ENCODE measurements at regions not wholly inside any gene's neighbourhood (a gene's known extent, or its start where the extent isn't known, plus 50 kb on each side); places are given as distances from the start of the nearest gene placed in this dataset.
"Not testable (repeated sequence)": the region's sequence is repeated elsewhere in the genome, so short reads cannot be mapped to it uniquely, and the experiment has no call there.

DNA sequence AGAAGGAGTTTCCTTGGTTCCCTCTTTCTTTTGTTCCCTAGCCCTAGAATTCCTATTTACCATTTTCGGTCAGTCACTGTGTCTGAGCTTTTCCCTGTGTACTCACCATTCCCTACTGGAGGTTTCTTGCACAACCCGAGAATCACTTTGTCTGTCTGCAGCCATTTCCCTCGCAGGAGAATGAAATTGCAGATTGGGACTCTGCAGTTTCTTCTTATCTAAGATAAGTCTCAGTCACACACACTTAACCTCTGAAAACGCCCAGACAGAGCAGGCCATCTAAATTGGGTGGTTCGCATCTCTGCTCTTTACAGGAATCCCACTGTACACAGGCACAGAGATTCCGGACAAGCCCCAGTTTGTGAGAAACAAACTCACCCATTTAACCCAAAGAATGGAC lies 58.6 kb upstream of the CNTNAP2 start:
- no peak for DNase-seq (ENCODE audit: low spot score)

DNA sequence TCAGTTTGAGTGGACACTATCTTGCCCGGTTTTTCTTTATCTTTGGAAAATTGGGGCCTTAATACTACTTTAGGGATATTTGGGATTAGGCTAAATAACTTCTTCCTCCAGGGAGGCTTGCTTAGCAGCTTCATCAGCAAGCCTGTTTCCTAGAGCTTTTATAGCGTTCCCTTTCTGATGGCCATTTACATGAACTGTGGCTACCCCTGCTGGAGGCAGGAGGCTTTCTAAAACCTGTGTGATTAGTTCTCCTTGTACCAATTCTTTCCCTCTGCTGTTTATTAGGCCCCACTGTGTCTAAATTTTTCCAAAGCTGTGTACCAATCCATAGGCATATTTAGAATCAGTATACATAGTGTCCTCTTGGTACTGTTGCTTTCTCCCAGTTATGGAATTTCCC lies 61.7 kb upstream of the CNTNAP2 start:
- DNase-seq (ENCODE audit: low spot score), result no peak

DNA sequence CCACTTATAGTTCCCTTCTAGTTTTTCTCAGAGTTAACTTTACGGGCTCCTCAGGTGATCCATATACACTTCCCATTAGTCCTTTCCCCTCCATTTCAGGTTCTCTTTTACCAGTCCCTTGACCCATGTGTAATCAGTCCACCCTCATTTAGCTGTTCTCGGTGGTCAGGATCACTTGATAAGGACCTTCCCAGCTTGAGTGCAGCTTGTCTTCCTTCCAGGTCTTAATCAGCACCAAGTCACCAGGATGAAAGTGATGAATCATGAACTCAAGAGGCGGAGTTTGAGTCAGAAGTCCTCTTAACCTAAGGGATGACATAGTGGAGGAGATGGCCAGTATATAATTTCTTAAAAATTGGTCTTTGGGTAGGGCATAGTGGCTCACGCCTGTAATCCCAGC lies 63.1 kb upstream of the CNTNAP2 start:
- no peak for DNase-seq (ENCODE audit: low spot score)

DNA sequence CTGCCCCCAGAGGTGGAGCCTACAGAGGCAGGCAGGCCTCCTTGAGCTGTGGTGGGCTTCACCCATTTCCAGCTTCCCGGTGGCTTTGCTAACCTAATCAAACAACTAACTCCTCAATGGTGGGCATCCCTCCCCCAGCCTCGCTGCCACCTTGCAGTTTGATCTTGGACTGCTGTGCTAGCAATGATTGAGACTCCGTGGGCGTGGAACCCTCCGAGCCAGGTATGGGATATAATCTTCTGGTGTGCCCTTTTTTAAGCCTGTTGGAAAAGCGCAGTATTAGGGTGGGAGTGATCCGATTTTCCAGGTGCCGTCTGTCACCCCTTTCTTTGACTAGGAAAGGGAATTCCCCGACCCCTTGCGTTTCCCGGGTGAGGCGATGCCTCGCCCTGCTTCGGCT lies 73.3 kb upstream of the CNTNAP2 start:
- not testable (repeated sequence) for DNase-seq (ENCODE audit: low spot score)

DNA sequence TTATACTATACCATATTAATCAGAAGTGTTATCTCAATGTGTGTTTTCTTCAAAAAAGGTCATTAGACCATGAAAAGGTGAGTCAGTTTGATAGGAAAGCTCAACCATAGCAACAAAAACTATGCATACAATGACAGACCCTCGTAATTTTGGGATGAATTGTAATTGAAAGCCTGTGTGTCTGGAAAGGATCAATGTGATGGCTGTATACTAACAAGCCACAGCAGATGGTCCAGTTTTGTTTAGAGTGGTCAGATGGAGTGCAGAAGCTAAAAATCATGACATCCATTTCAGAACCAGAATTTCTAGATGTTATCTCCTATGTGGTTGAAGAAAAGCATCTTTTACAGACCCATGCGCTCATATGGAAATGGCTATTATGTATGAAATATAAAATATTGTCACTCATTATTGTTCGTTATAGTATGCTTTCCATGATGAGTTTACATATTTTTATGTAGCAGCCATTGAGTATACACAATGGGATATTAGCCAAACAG lies 88.3 kb upstream of the CNTNAP2 start:
- no peak for DNase-seq (ENCODE audit: low spot score)

DNA sequence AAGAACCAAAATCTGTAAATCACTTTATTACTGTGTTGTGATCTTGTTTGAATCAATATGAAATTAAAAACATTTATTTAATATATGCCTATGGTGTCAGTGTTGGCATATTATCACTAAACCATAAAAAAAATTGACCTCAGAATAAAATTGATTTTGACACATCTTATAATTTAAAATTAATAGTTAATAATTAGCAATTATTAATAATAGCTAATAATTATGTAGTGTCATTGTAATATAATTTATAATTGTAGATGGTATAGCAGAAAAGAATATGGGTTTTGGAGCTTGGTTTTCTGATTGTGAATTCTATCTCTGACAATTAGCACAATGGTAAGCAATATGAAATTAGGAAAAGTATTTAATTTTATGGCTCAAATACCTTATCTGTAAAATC lies 89.4 kb upstream of the CNTNAP2 start:
- DNase-seq (ENCODE audit: low spot score), result no peak

DNA sequence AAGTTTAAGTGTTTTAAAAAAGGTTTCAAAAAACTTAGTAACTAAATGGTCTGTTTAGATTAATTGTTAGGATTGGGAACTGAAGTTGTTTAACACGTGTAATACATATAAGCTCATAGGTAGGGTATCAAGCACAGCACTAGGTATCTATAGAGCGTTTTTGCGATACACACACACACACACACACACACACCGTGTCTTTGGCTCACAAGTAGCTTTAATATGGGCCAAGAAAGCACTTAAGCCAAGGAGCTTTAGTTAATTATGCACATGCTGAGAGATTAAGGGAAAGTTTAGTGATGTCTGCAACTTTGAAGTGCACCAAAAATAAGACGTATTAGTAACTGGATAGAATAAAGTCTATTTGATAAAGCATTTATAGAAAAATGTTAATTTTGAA lies 93.8 kb upstream of the CNTNAP2 start:
- DNase-seq (ENCODE audit: low spot score), result no peak

DNA sequence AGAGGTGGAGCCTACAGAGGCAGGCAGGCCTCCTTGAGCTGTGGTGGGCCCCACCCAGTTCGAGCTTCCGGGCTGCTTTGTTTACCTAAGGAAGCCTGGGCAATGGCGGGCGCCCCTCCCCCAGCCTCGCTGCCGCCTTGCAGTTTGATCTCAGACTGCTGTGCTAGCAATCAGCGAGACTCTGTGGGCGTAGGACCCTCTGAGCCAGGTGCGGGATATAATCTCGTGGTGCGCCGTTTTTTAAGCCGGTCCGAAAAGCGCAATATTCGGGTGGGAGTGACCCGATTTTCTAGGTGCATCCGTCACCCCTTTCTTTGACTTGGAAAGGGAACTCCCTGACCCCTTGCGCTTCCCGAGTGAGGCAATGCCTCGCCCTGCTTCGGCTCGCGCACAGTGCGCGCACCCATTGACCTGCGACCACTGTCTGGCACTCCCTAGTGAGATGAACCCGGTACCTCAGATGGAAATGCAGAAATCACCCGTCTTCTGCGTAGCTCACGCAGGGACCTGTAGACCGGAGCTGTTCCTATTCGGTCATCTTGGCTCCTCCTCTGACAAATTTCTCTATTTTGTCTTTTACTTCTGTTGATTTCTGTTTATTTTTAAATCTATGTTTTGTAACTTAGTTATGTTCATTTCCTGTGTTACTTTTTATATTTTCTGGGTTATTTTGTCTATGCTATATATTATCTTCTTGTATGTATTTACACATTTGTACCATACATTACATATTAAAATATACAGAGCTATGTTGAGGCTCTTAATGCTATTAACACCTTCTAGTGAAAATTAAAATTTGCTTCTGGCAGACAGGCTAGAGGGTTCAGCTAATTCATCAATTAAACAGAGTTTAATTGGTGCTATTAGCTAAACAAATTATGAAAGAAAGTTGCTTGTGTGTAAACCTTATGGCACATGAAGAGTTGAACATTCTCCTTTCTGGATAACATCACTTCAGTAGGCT lies 97.3 kb upstream of the CNTNAP2 start:
- not testable (repeated sequence) for DNase-seq (ENCODE audit: low spot score)

DNA sequence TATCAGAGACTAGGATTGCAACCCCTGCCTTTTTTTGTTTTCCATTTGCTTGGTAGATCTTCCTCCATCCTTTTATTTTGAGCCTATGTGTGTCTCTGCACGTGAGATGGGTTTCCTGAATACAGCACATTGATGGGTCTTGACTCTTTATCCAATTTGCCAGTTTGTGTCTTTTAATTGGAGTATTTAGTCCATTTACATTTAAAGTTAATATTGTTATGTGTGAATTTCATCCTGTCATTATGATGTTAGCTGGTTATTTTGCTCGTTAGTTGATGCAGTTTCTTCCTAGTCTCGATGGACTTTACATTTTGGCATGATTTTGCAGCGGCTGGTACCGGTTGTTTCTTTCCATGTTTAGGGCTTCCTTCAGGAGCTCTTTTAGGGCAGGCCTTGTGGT lies 99.2 kb upstream of the CNTNAP2 start:
- DNase-seq (ENCODE audit: low spot score), result not testable (repeated sequence)

DNA sequence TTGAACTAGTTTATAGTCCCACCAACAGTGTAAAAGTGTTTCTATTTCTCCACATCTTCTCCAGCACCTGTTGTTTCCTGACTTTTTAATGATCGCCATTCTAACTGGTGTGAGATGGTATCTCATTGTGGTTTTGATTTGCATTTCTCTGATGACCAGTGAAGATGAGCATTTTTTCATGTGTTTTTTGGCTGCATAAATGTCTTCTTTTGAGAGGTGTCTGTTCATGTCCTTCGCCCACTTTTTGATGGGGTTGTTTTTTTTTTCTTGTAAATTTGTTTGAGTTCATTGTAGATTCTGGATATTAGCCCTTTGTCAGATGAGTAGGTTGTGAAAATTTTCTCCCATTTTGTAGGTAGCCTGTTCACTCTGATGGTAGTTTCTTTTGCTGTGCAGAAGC lies 102.4 kb upstream of the CNTNAP2 start:
- not testable (repeated sequence) for DNase-seq (ENCODE audit: low spot score)

DNA sequence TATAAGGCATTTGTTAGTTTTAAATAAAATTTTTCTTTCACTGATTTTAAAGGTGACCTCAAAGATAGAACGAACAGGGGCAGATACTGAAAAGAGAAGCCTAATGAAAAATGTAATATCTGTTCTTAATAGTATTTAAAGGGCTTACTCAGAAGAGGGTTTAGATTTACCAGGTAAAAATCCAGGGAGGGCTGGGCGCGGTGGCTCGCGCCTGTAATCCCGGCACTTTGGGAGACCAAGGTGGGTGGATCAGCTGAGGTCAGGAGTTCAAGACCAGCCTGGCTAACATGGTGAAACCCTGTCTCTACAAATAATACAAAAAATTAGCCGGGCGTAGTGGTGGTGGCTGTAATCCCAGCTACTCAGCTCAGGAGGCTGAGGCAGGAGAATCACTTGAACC lies 108.3 kb upstream of the CNTNAP2 start:
- DNase-seq (ENCODE audit: low spot score), result no peak

DNA sequence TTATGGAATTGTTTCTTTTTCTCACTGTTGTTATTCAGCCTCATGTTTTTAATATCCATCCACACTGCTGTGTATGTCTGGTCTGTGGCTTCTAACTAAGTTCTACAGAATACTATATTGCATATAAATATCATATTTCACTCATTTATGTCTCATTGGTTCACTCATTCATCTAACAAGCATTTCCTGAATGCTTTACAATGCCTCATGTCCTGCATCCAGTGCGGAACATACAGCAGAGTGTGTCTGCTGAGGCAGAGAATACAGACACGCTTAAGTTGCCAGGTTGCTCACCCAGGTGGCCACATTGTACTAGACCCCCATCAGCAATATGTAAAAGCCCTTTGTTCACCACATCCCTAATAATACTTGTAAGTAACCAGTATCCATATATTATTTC lies 111.8 kb upstream of the CNTNAP2 start:
- no peak for DNase-seq (ENCODE audit: low spot score)

DNA sequence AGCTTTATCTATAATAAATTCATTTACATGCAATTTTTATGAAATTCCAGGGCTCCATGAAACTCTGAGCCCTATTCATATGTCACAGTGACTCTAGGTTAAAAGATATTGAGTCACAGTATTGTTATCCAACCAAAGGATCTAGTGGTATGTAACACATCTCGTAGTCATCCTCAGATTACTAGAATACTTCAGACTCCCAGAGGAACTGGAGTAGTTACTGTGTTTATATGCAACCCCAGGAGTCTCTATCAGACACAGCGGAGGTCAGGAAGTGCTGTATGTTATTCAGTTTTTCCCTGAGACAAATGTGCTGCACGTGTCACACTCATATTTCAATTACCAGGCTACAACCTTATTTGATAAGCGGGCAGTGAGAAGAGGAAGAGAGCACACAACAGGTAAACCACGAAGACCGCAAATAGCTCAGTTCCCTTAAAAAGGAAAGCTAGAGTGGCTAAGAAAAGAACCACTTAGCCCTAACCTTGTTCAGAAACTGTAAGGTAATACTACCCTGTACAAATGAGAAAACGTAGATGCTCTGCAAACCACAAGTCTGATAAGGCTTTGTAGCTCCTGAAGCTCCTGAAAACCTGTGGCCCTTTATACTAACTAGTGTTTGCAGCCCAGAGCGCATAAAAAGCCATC lies 114.0 kb upstream of the CNTNAP2 start:
- DNase-seq (ENCODE audit: low spot score), result no peak

DNA sequence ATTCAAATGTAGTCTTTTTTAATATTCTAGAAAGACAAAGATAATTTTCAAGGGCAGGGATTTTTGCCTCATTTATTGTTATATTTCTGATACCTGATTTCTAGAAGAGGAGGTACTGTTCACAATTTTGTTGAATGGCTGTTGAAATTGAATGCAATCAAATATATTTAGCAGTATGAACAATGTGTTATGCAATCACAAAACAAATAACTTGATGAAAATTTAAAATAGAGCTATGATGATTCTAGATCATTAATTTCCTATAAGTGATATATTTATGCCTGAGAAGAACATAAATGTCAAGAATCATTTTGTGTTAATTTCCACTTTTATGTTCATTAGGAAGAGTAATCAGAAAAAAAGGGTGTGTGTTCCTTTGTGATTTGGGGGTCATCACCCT lies 114.6 kb upstream of the CNTNAP2 start:
- DNase-seq (ENCODE audit: low spot score), result no peak

DNA sequence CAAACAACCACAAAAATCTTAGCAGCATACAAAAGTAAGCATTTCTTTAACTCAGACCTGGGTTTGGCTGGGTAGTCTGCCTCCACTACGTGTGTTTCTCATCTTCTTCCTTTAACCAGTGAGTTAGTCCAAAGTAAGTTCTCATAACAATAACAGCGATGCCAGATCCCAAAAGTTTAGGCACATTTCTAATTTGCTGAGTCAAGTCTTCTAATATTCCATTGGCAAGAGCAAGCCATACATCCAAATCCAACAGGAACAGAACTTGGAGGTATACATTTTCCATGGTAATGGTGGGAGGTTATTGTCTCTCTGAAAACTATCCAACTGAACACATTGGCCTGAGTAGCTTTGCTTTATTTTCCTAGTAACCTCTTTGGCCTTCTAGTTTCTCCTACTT lies 115.7 kb upstream of the CNTNAP2 start:
- DNase-seq (ENCODE audit: low spot score), result no peak

DNA sequence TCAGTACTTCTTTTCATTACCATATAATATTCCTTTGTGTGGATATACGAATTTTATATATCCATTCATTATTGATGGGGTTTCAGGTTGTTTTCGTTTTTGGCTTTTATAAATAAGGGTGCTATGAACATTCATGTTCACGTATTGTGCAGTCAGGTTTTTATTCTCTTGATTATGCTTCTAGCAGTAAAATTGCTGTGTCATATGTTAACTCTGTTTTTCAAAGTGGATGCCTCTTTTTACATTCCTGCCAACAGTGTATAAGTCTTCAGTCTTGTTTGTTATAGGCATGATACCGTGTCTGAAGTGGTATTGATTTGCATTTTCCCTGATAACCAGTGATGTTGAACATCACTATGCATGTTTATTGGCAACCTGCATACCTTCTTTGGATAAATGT lies 127.1 kb upstream of the CNTNAP2 start:
- DNase-seq (ENCODE audit: low spot score), result no peak

DNA sequence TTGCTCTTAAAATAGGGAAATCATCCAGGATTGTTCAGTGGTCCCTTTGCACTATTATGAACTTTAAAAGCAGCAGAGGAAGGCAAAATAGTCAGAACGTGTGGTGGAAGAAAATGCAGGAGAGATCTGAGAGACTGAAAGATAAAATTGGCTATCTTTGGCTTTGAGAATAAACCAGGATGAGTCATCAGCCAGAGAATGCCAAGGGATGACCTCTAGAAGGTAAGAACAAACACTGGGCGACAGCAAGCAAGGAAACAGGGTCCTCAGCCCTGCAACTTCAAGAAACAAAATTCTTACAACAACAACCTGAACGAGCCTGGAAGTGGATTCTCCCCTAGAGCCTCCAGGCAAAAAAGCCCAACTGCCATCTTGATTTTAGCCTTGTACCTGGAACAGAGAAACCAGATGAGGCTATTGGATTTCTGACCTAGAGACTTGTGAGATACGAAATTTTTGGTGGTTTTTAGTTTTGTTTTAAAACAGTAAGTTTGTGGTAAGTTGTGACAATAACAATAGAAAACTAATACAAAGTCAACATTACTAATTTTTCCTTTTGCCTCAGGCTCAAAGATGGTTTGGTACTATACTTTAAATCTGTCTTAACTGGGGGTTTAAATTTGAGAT lies 130.2 kb upstream of the CNTNAP2 start:
- DNase-seq (ENCODE audit: low spot score), result no peak

DNA sequence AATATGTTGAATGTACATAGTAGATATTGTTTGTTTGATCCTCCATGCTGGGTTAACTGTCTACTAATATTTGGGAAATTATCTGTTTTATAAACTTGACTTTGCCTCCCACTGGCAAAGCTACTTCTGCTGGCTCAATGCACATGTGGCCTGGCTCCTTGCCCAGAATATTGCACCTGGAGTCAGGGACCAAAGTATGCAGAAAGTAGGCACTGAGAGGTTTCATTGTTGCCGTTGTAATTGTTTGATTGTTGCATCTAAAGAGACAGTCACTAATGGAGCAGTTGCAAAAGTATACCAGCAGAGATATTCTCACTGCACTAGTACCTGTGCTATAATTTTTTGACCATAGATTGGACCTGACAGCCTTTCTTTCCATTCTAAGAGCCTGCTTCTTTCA lies 137.8 kb upstream of the CNTNAP2 start:
- no peak for DNase-seq (ENCODE audit: low spot score)

DNA sequence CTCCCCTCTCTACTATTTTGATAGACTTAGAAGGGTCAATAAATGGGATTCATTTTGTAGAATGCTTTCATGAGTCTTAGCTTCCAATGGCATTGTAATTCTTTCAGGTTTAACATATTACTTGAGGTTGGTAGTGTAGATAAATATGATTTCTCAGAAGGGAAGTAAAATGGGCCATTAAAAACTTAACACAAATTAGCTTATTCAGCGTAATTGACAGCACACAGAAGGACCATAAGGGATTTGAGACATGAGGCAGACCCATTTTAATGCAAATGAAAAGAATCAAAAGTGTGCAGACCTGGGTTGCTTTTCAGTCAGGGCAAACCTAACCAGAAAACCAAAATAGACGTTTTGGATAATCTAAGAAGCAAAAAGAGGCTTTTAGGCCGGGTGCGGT lies 156.6 kb upstream of the CNTNAP2 start:
- no peak for DNase-seq (ENCODE audit: low spot score)

DNA sequence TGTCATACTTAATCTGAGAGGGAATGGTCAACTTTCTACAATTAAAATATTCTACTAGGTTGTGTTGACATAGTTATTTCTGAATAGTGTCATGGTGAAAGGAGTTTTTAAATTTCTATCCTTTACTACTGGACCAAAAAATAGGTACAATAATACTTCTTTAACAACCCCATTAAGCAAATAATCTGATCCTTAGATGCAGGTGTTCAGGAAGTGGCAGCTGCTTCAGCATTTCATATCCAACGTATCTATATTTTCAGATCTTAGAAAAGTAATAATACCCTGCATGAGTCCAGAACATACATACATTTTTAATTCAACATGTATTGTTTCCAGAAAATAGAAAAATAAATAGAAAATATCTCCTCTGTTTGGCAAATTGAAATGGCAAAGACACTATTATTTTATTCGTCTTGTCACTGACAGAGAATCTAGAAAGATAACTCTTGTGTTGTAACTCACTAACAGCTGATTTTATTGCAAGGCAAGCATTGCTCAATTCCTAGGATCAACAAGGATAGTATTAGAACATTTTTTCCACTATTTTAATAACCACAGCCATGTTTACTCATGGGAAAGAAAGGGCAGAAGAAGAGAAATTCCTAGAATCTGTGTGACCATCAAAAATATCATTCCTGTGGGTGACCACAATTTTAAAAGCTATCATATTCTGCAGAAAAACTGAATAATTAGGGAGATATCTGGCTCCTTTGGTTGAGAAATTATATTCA lies 159.3 kb upstream of the CNTNAP2 start:
- no peak for DNase-seq (ENCODE audit: low spot score)

DNA sequence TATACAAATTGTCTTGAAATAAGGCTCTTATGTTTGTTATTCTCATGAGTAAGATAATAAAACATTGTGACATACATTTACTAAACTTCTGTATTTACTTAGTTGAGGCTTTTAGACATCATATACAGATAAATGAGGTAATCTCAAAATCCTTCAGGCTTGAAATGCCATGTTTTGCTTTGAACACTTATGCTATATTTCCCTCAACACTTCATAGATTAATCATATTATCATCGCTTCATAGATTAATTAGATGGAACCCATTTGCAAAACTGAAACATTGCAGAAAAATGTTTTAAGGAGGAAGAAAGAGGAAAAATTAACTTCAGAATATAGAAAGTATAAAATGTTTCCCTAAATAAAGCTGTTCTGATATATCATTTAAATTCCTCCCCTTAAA lies 165.0 kb upstream of the CNTNAP2 start:
- no peak for DNase-seq (ENCODE audit: low spot score)

DNA sequence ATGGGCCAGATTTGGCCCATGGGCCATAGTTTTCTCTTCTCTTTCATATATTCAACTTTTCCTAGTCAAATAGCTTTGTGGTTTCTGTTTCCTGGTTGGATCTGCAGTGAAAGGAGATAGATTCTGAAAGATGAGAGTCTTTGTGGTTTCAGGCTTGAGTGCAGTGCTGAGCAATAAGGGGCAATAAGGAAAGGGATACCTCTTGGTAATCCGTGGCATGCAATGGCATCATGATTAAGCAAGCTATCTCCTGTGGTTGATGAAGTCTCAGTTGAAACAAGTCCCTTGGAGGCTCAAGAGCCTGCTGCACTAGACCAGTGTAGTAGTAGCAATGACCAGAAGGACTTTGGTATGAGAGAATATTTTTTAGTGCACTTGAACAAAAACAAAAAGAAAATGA lies 187.7 kb upstream of the CNTNAP2 start:
- no peak for DNase-seq (ENCODE audit: low spot score)

All from cerebellar cortex (tissue), 1 donor.